Gastroesophageal sphincter (tissue), 3 donors: ENCODE measurements at regions not wholly inside any gene's neighbourhood (a gene's known extent, or its start where the extent isn't known, plus 50 kb on each side); places are given as distances from the start of the nearest gene placed in this dataset.

ENCODE experiments used
- CTCF ChIP-seq, 4 experiments: fragments of 200-600 bp in 2 of 4; fragments of 450-650 bp in 2 of 4; sonication (generic) in 1 of 4; IDR thresholded peaks; one replicate each; pipeline ENCODE4 v1.5.1; 2017 to 2019; ENCODE audit warnings: antibody characterized with exemption in 4 of 4, mild to moderate bottlenecking in 2 of 4, moderate library complexity in 2 of 4
- EP300 ChIP-seq: sonication (generic); formaldehyde crosslinking; IDR thresholded peaks from one replicate; pipeline ENCODE4 v1.6.1; 2017; ENCODE audit warnings: antibody characterized with exemption, mild to moderate bottlenecking
- POLR2A ChIP-seq, 2 donors: fragments of 450-650 bp; IDR thresholded peaks; one replicate each; pipeline ENCODE4 v1.6.1; 2017; ENCODE audit warnings: antibody characterized with exemption in 2 of 2, mild to moderate bottlenecking in 2 of 2, moderate library complexity in 1 of 2

GRCh38 chr7:113784956-113785355 is 133.9 kb downstream of the PPP1R3A start:
- TF ChIP-seq CTCF (IDR thresholded peaks at IDR 0.05) (no peak), POLR2A (IDR thresholded peaks at IDR 0.05) (no peak), EP300 (no peak)
